NOMO-1 treated with dmso at 0.1 percent for 144 hours (cell line): ENCODE measurements at regions not wholly inside any gene's neighbourhood (a gene's known extent, or its start where the extent isn't known, plus 50 kb on each side); places are given as distances from the start of the nearest gene placed in this dataset.
"Not testable (repeated sequence)": the region's sequence is repeated elsewhere in the genome, so short reads cannot be mapped to it uniquely, and the experiment has no call there.

Source experiments
- DNase-seq: peaks from one replicate; lab custom pipeline; 2025; ENCODE audit not compliant: unreplicated experiment; lab: John Stamatoyannopoulos, UW

- DNase-seq = no peak
Measured at GRCh38 chr20:48339190-48339985, 488.4 kb downstream of the PREX1 start.

- DNase-seq = no peak
Measured at GRCh38 chr20:48338717-48339116, 489.1 kb downstream of the PREX1 start.

GRCh38 chr20:48336597-48336996, 491.2 kb downstream of the PREX1 start:
- DNase-seq = no peak

GRCh38 chr20:48335308-48336050, 492.3 kb downstream of the PREX1 start:
- DNase-seq = no peak

- DNase-seq = no peak
Measured at GRCh38 chr20:48333707-48334106, 494.1 kb downstream of the PREX1 start.

GRCh38 chr20:48332555-48332954, 495.2 kb downstream of the PREX1 start:
- no peak for DNase-seq

GRCh38 chr20:48331518-48332286, 496.1 kb downstream of the PREX1 start:
- no peak for DNase-seq

GRCh38 chr20:48329676-48330664, 497.8 kb downstream of the PREX1 start:
- no peak for DNase-seq

- DNase-seq = no peak
Measured at GRCh38 chr20:48329031-48329615, 498.7 kb downstream of the PREX1 start.

GRCh38 chr20:48327848-48328247, 500.0 kb downstream of the PREX1 start:
- not testable (repeated sequence) for DNase-seq

- DNase-seq = no peak
Measured at GRCh38 chr20:48326868-48327267, 500.9 kb downstream of the PREX1 start.

GRCh38 chr20:48326434-48326691, 501.4 kb downstream of the PREX1 start:
- no peak for DNase-seq

GRCh38 chr20:48325656-48326433, 502.0 kb downstream of the PREX1 start:
- no peak for DNase-seq

GRCh38 chr20:48324744-48325143, 503.1 kb downstream of the PREX1 start:
- DNase-seq = no peak

- DNase-seq = no peak
Measured at GRCh38 chr20:48321271-48321670, 506.5 kb downstream of the PREX1 start.

GRCh38 chr20:48319943-48320584, 507.7 kb downstream of the PREX1 start:
- DNase-seq = no peak

- DNase-seq = no peak
Measured at GRCh38 chr20:48317578-48317977, 510.2 kb downstream of the PREX1 start.

GRCh38 chr20:48314925-48315592, 512.7 kb downstream of the PREX1 start:
- DNase-seq = no peak

GRCh38 chr20:48313324-48313723, 514.5 kb downstream of the PREX1 start:
- DNase-seq = no peak
